Brain microvascular endothelial cell (primary cell): ENCODE measurements at regions not wholly inside any gene's neighbourhood (a gene's known extent, or its start where the extent isn't known, plus 50 kb on each side); places are given as distances from the start of the nearest gene placed in this dataset.

Experiments
- DNase-seq: peaks from one replicate; pipeline ENCODE4 v3.0.0-alpha.2; 2020
- H3K27ac ChIP-seq: fragments of 250-450 bp; sonication (Bioruptor Pico); 2 replicates; pipeline ENCODE4 v1.5.1; 2020; ENCODE audit warnings: mild to moderate bottlenecking, moderate library complexity
- H3K27me3 ChIP-seq: fragments of 250-450 bp; sonication (Bioruptor Pico); replicated peaks from 2 replicates; pipeline ENCODE4 v1.5.1; 2020; ENCODE audit warnings: mild to moderate bottlenecking
- H3K36me3 ChIP-seq: fragments of 250-450 bp; sonication (Bioruptor Pico); replicated peaks from 2 replicates; pipeline ENCODE4 v1.5.1; 2020; ENCODE audit warnings: mild to moderate bottlenecking
- H3K4me3 ChIP-seq: 2 replicates; pipeline ENCODE4 v1.5.1; 2011; ENCODE audit warnings: low read depth, mild to moderate bottlenecking, control low read depth, low read length, moderate library complexity
- CTCF ChIP-seq: IDR thresholded peaks from 2 replicates; pipeline ENCODE4 v1.5.1; 2011; ENCODE audit warnings: low read depth, mild to moderate bottlenecking, moderate library complexity, low read length, control low read depth, inconsistent platforms; ENCODE audit errors: missing control alignments
- in situ Hi-C: cut with HindIII; loops from 2 replicates; pipeline ENCODE4 v1.10.0; 2017; ENCODE audit warnings: low sequenced_read_pairs, low pct_ligation_motif_present

- H3K27me3 ChIP-seq: no peaks in the 10 kb centered on the region
- in situ Hi-C loops: no loop called here
Observed at GRCh38 chr17:72046643-72047612, 73.9 kb upstream of the SOX9 start.

GRCh38 chr17:72049914-72050313 is 70.9 kb upstream of the SOX9 start:
- TF ChIP-seq CTCF: no peak
- Histone ChIP-seq H3K27me3 (peaks cover 3% of the 10 kb centered on the region), H3K36me3 (no peaks in the 10 kb centered on the region), H3K27ac (no peak overlapping the region), H3K4me3 (no peak overlapping the region)
- in situ Hi-C loops: no loop called here
- no peak for DNase-seq

More at GRCh38 chr17:72046643-72047612, 73.9 kb upstream of the SOX9 start:
- H3K36me3 ChIP-seq: no peaks in the 10 kb centered on the region
- H3K4me3 ChIP-seq: no peak overlapping the region
- TF ChIP-seq CTCF: no peak
- DNase-seq: no peak
- no peak overlapping the region for H3K27ac ChIP-seq

GRCh38 chr17:72053036-72053435 is 67.8 kb upstream of the SOX9 start:
- Histone ChIP-seq H3K27me3 (peaks cover 3% of the 10 kb centered on the region), H3K4me3 (no peak overlapping the region), H3K36me3 (no peaks in the 10 kb centered on the region), H3K27ac (no peak overlapping the region)
- in situ Hi-C loops: no loop called here
- no peak for TF ChIP-seq CTCF
- no peak for DNase-seq

GRCh38 chr17:72053449-72053848 is 67.4 kb upstream of the SOX9 start:
- H3K27me3 ChIP-seq: peaks cover 3% of the 10 kb centered on the region
- H3K27ac ChIP-seq: no peak overlapping the region
- no peak for DNase-seq
- H3K4me3 ChIP-seq: no peak overlapping the region
- H3K36me3 ChIP-seq: no peaks in the 10 kb centered on the region
- no peak for TF ChIP-seq CTCF
- in situ Hi-C loops: no loop called here

- Histone ChIP-seq H3K36me3 (no peaks in the 10 kb centered on the region), H3K4me3 (no peak overlapping the region), H3K27me3 (peaks cover 3% of the 10 kb centered on the region), H3K27ac (no peak overlapping the region)
- DNase-seq: no peak
- in situ Hi-C loops: no loop called here
- TF ChIP-seq CTCF: no peak
Observed at GRCh38 chr17:72056155-72056554, 64.7 kb upstream of the SOX9 start.
